ENCODE measurements at regions not wholly inside any gene's neighbourhood (a gene's known extent, or its start where the extent isn't known, plus 50 kb on each side); places are given as distances from the start of the nearest gene placed in this dataset.

DNA sequence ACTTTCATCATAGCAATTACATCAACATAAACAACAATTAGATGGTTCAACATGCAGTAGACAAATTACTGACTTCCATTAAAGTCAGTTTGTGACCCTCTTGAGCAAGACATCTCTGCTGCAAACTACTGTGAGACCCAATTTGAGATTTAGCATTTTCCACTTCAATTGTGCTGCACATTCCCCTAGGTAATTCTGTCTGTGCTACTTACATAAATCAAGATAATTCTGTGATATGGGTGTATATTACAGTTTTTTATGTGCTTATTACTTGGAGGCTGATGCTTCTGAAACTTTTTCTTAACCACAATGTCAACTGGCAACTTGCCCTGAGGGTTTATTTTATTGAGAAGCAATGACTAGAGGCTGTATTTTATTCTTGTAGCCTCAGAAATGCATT is 1714.4 kb downstream of the OLFM4 start:
- FAIRE-seq (no peak), DNase-seq (ENCODE audit: low read depth, low spot score) (no peak)
- no peaks in the 10 kb centered on the region for H4K20me1 ChIP-seq (replicated peaks; ENCODE audit: control insufficient read depth, extremely low read depth, insufficient read depth, low read length)
- TF ChIP-seq POLR2AphosphoS5 (IDR thresholded peaks at IDR 0.05; ENCODE audit: insufficient read depth, low read depth, low read length) (no peak), MYC (IDR thresholded peaks at IDR 0.05; ENCODE audit: low read depth, low read length) (no peak), JUN (IDR thresholded peaks at IDR 0.05; ENCODE audit: borderline replicate concordance, insufficient read depth, insufficient read length, low read depth) (no peak), GATA2 (IDR thresholded peaks at IDR 0.05; ENCODE audit: insufficient read depth, insufficient read length, low read depth, low read length) (no peak), EZH2 (IDR thresholded peaks at IDR 0.05; ENCODE audit: borderline replicate concordance, low read depth, low read length, severe bottlenecking) (no peak), POLR2A (IDR thresholded peaks at IDR 0.05; ENCODE audit: low read depth, low read length) (no peak), FOS (IDR thresholded peaks at IDR 0.05; ENCODE audit: borderline replicate concordance, insufficient read depth, low read length) (no peak)
- TF ChIP-seq, protein P1, sequence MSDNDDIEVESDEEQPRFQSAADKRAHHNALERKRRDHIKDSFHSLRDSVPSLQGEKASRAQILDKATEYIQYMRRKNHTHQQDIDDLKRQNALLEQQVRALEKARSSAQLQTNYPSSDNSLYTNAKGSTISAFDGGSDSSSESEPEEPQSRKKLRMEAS (IDR thresholded peaks at IDR 0.05; ENCODE audit: insufficient read depth, insufficient read length) = no peak
- TF ChIP-seq, protein P2, sequence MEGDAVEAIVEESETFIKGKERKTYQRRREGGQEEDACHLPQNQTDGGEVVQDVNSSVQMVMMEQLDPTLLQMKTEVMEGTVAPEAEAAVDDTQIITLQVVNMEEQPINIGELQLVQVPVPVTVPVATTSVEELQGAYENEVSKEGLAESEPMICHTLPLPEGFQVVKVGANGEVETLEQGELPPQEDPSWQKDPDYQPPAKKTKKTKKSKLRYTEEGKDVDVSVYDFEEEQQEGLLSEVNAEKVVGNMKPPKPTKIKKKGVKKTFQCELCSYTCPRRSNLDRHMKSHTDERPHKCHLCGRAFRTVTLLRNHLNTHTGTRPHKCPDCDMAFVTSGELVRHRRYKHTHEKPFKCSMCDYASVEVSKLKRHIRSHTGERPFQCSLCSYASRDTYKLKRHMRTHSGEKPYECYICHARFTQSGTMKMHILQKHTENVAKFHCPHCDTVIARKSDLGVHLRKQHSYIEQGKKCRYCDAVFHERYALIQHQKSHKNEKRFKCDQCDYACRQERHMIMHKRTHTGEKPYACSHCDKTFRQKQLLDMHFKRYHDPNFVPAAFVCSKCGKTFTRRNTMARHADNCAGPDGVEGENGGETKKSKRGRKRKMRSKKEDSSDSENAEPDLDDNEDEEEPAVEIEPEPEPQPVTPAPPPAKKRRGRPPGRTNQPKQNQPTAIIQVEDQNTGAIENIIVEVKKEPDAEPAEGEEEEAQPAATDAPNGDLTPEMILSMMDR (IDR thresholded peaks at IDR 0.05; ENCODE audit: extremely low read depth in 1 of 2, insufficient read depth in 1 of 2, low read depth in 1 of 2, low read length in 2 of 2) = no peak
- H3K27ac ChIP-seq (ENCODE audit: insufficient read depth, low read depth, low read length) = no peak overlapping the region
- ChIA-PET POLR2A (no interaction called here), CTCF (no interaction called here)
- no peak overlapping the region for H3K9ac ChIP-seq (replicated peaks; ENCODE audit: extremely low read depth, insufficient read depth, low read length)
- H3K4me3 ChIP-seq (replicated peaks in 1 of 3; ENCODE audit: insufficient read depth in 1 of 3, low read depth in 1 of 3, low read length in 3 of 3) = no peak overlapping the region
- H3K4me1 ChIP-seq (ENCODE audit: control insufficient read depth, extremely low read depth, insufficient read depth, low read length) = no peaks in the 10 kb centered on the region
- intact Hi-C loops (cut with micrococcal nuclease) (no loop called here), dilution Hi-C loops (cut with MboI; ENCODE audit: extremely low pct_ligation_motif_present, low sequenced_read_pairs) (no loop called here)
- H3K79me2 ChIP-seq (ENCODE audit: control insufficient read depth, insufficient read depth, low read length) = no peaks in the 10 kb centered on the region
- no peaks in the 10 kb centered on the region for H3K27me3 ChIP-seq (ENCODE audit: control insufficient read depth in 2 of 2, insufficient read depth in 2 of 2, low read length in 2 of 2)
- no peaks in the 10 kb centered on the region for H3K36me3 ChIP-seq (ENCODE audit: control insufficient read depth in 2 of 2, extremely low read depth in 1 of 2, insufficient read depth in 2 of 2, low read length in 2 of 2)
- H3K9me3 ChIP-seq (replicated peaks; ENCODE audit: control insufficient read depth, insufficient read depth, low read length) = no peaks in the 10 kb centered on the region
- H2AFZ ChIP-seq (ENCODE audit: low read depth, low read length) = no peak overlapping the region
- H3K9me1 ChIP-seq (replicated peaks; ENCODE audit: control insufficient read depth, extremely low read depth, insufficient read depth, low read length) = no peaks in the 10 kb centered on the region
- no TSS peak for BruUV-seq (replicated peaks)
- H3K4me2 ChIP-seq (ENCODE audit: insufficient read depth, low read length) = no peak overlapping the region
